HEK293 (cell line): ENCODE measurements at regions not wholly inside any gene's neighbourhood (a gene's known extent, or its start where the extent isn't known, plus 50 kb on each side); places are given as distances from the start of the nearest gene placed in this dataset.

ENCODE experiments used
- CTCF ChIA-PET: fragments of 350-600 bp; formaldehyde crosslinking; extraction: SDS; loops from one replicate; lab custom pipeline; 2021; ENCODE audit warnings: antibody characterized with exemption; lab: Yijun Ruan, JAX
- POLR2A ChIA-PET: fragments of 300-600 bp; formaldehyde crosslinking; extraction: SDS; loops from one replicate; lab custom pipeline; 2020; ENCODE audit warnings: antibody characterized with exemption, inconsistent platforms; lab: Yijun Ruan, JAX
- H3K27ac ChIP-seq: fragments of 200-500 bp; sonication (Bioruptor generic); 2 replicates; pipeline ENCODE4 v1.5.1; 2014; ENCODE audit warnings: low read depth, low read length, control low read depth, inconsistent platforms; ENCODE audit errors: extremely low read depth
- H3K36me3 ChIP-seq, 2 experiments: fragments of 200-500 bp in 1 of 2; sonication (Bioruptor generic) in 1 of 2; 1 replicate in 1 of 2; 2 replicates in 1 of 2; pipeline ENCODE4 v1.5.1; 2014 to 2017; ENCODE audit warnings: inconsistent platforms in 2 of 2, low read length in 2 of 2; ENCODE audit not compliant: control insufficient read depth in 2 of 2, insufficient read depth in 1 of 2
- H3K4me1 ChIP-seq: fragments of 200-500 bp; sonication (Bioruptor generic); 2 replicates; pipeline ENCODE4 v1.5.1; 2014; ENCODE audit warnings: mild to moderate bottlenecking, low read length, inconsistent platforms; ENCODE audit not compliant: control insufficient read depth, insufficient read depth
- H3K4me3 ChIP-seq: 2 replicates; pipeline ENCODE4 v1.5.1; 2011; ENCODE audit warnings: low read depth, mild to moderate bottlenecking, control low read depth, low read length, moderate library complexity
- H3K9me3 ChIP-seq: fragments of 200-500 bp; sonication (Bioruptor generic); 2 replicates; pipeline ENCODE4 v1.5.1; 2014; ENCODE audit warnings: low read depth, low read length, inconsistent platforms; ENCODE audit not compliant: control insufficient read depth, insufficient read depth
- GLIS1 ChIP-seq: fragments of 450-650 bp; formaldehyde crosslinking; IDR thresholded peaks from 2 replicates; pipeline ENCODE4 v1.5.1; 2016; ENCODE audit warnings: missing biosample characterization, missing genetic modification characterization
- GLIS2 ChIP-seq: fragments of 450-650 bp; formaldehyde crosslinking; IDR thresholded peaks from 2 replicates; pipeline ENCODE4 v1.5.1; 2016; ENCODE audit warnings: missing biosample characterization, missing genetic modification characterization
- HOXA7 ChIP-seq: sonication (generic); formaldehyde crosslinking; IDR thresholded peaks from 2 replicates; pipeline ENCODE4 v1.8.1; 2022; ENCODE audit warnings: missing genetic modification reagents, borderline replicate concordance
- SALL2 ChIP-seq: fragments of 450-650 bp; formaldehyde crosslinking; IDR thresholded peaks from 2 replicates; pipeline ENCODE4 v1.5.0; 2017; ENCODE audit warnings: missing biosample characterization, mild to moderate bottlenecking, missing genetic modification characterization, borderline replicate concordance
- WT1 ChIP-seq: fragments of 450-650 bp; formaldehyde crosslinking; IDR thresholded peaks from 2 replicates; pipeline ENCODE4 v1.5.1; 2016; ENCODE audit warnings: missing biosample characterization, missing genetic modification characterization
- ZBTB6 ChIP-seq: fragments of 450-650 bp; formaldehyde crosslinking; IDR thresholded peaks from 2 replicates; pipeline ENCODE4 v1.5.1; 2017; ENCODE audit warnings: missing biosample characterization, missing genetic modification characterization
- ZIC2 ChIP-seq: fragments of 450-650 bp; formaldehyde crosslinking; IDR thresholded peaks from 2 replicates; pipeline ENCODE4 v1.5.1; 2016; ENCODE audit warnings: missing biosample characterization, missing genetic modification characterization
- ZNF2 ChIP-seq: fragments of 450-650 bp; formaldehyde crosslinking; IDR thresholded peaks from 2 replicates; pipeline ENCODE4 v1.5.1; 2016; ENCODE audit warnings: missing biosample characterization, missing genetic modification characterization
- ZNF248 ChIP-seq: fragments of 450-650 bp; formaldehyde crosslinking; IDR thresholded peaks from 2 replicates; pipeline ENCODE4 v1.5.1; 2017; ENCODE audit warnings: missing biosample characterization, missing genetic modification characterization
- ZNF266 ChIP-seq: fragments of 450-650 bp; formaldehyde crosslinking; IDR thresholded peaks from 2 replicates; pipeline ENCODE4 v1.5.1; 2016; ENCODE audit warnings: missing biosample characterization, missing genetic modification characterization, low read depth
- ZNF292 ChIP-seq: fragments of 450-650 bp; formaldehyde crosslinking; IDR thresholded peaks from 2 replicates; pipeline ENCODE4 v1.5.1; 2016; ENCODE audit warnings: low read depth, missing biosample characterization, missing genetic modification characterization, borderline replicate concordance
- ZNF311 ChIP-seq: fragments of 450-650 bp; formaldehyde crosslinking; IDR thresholded peaks from 2 replicates; pipeline ENCODE4 v1.5.1; 2017; ENCODE audit warnings: missing biosample characterization, missing genetic modification characterization, borderline replicate concordance
- ZNF324 ChIP-seq: fragments of 450-650 bp; formaldehyde crosslinking; IDR thresholded peaks from 2 replicates; pipeline ENCODE4 v1.5.1; 2016; ENCODE audit warnings: missing biosample characterization, missing genetic modification characterization
- ZNF362 ChIP-seq: fragments of 450-650 bp; formaldehyde crosslinking; IDR thresholded peaks from 2 replicates; pipeline ENCODE4 v1.5.1; 2016; ENCODE audit warnings: missing biosample characterization, missing genetic modification characterization
- ZNF510 ChIP-seq: fragments of 450-650 bp; formaldehyde crosslinking; IDR thresholded peaks from 2 replicates; pipeline ENCODE4 v1.5.1; 2018; ENCODE audit warnings: mild to moderate bottlenecking, missing genetic modification characterization, missing biosample characterization; ENCODE audit not compliant: insufficient replicate concordance
- ZNF530 ChIP-seq: fragments of 450-650 bp; formaldehyde crosslinking; IDR thresholded peaks from 2 replicates; pipeline ENCODE4 v1.5.1; 2016; ENCODE audit warnings: low read depth, missing biosample characterization, missing genetic modification characterization
- ZNF600 ChIP-seq: fragments of 450-650 bp; formaldehyde crosslinking; IDR thresholded peaks from 2 replicates; pipeline ENCODE4 v1.5.1; 2016; ENCODE audit warnings: missing biosample characterization, missing genetic modification characterization
- TF ChIP-seq, protein P1 (sequence below): fragments of 450-650 bp; formaldehyde crosslinking; IDR thresholded peaks from 2 replicates; pipeline ENCODE4 v1.5.1; 2016; ENCODE audit warnings: missing biosample characterization, missing genetic modification characterization, low read depth
- TF ChIP-seq, protein P2 (sequence below): fragments of 450-650 bp; formaldehyde crosslinking; IDR thresholded peaks from 2 replicates; pipeline ENCODE4 v1.5.1; 2017; ENCODE audit warnings: missing biosample characterization, missing genetic modification characterization
- TF ChIP-seq, protein P3 (sequence below): fragments of 450-650 bp; formaldehyde crosslinking; IDR thresholded peaks from 2 replicates; pipeline ENCODE4 v1.5.1; 2016; ENCODE audit warnings: missing biosample characterization, missing genetic modification characterization, borderline replicate concordance

GRCh38 chr16:63978240-63978639, 1143.6 kb downstream of the CDH11 start (continued):
- TF ChIP-seq, protein P1, sequence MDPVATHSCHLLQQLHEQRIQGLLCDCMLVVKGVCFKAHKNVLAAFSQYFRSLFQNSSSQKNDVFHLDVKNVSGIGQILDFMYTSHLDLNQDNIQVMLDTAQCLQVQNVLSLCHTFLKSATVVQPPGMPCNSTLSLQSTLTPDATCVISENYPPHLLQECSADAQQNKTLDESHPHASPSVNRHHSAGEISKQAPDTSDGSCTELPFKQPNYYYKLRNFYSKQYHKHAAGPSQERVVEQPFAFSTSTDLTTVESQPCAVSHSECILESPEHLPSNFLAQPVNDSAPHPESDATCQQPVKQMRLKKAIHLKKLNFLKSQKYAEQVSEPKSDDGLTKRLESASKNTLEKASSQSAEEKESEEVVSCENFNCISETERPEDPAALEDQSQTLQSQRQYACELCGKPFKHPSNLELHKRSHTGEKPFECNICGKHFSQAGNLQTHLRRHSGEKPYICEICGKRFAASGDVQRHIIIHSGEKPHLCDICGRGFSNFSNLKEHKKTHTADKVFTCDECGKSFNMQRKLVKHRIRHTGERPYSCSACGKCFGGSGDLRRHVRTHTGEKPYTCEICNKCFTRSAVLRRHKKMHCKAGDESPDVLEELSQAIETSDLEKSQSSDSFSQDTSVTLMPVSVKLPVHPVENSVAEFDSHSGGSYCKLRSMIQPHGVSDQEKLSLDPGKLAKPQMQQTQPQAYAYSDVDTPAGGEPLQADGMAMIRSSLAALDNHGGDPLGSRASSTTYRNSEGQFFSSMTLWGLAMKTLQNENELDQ (tag by site-specific recombination) = no peak
- TF ChIP-seq ZNF292 (tag by site-specific recombination) (no peak), ZNF266 (tag by site-specific recombination) (no peak), ZNF510 (tag by site-specific recombination) (no peak), ZNF600 (no peak), ZNF530 (no peak)
- TF ChIP-seq, protein P2, sequence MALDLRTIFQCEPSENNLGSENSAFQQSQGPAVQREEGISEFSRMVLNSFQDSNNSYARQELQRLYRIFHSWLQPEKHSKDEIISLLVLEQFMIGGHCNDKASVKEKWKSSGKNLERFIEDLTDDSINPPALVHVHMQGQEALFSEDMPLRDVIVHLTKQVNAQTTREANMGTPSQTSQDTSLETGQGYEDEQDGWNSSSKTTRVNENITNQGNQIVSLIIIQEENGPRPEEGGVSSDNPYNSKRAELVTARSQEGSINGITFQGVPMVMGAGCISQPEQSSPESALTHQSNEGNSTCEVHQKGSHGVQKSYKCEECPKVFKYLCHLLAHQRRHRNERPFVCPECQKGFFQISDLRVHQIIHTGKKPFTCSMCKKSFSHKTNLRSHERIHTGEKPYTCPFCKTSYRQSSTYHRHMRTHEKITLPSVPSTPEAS (tag by site-specific recombination) = no peak

GRCh38 chr16:63976345-63976744, 1145.5 kb downstream of the CDH11 start:
- no peak overlapping the region for H3K4me3 ChIP-seq
- no peaks in the 10 kb centered on the region for H3K4me1 ChIP-seq
- TF ChIP-seq GLIS1 (tag by site-specific recombination) (no peak), HOXA7 (CRISPR knock-in tag) (no peak), ZNF248 (tag by site-specific recombination) (no peak)
- TF ChIP-seq, all 188 proteins: peak for 0
- Histone ChIP-seq H3K9me3 (no peaks in the 10 kb centered on the region), H3K27ac (no peak overlapping the region), H3K36me3 (no peaks in the 10 kb centered on the region)
- POLR2A ChIA-PET = no interaction called here
- CTCF ChIA-PET = interaction anchor here (0.6 kb wide), 1 partner anchor 74 kb away, joined by 3 read pairs; no protein-coding TSS in a partner anchor

DNA sequence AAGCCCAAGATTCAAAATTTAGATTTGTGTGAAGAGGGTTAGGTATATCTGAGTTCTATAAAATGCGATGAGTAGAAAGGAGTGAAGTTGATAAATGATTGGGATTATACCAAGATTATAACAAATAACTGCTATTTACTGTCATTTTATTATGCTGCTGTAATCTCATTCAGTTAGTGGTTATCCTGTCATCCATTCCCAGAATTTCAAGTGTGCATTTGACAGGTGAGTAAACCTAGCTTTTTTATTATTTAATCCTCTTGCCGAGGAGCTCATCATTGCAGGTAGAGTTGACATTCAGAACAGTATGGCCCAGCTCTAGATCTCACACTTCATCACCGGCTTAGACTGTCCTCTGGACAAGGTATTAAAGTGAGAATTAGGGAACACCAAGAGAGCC, 1146.2 kb downstream of the CDH11 start:
- ChIA-PET CTCF (no interaction called here), POLR2A (no interaction called here)
- TF ChIP-seq ZNF362 (tag by site-specific recombination) = no peak
- TF ChIP-seq SALL2 (tag by site-specific recombination) = no peak
- TF ChIP-seq ZIC2 (tag by site-specific recombination) = no peak
- no peak for TF ChIP-seq ZBTB6 (tag by site-specific recombination)
- TF ChIP-seq GLIS2 (tag by site-specific recombination) = no peak
- TF ChIP-seq WT1 (tag by site-specific recombination) = no peak
- TF ChIP-seq ZNF266 (tag by site-specific recombination) = no peak
- TF ChIP-seq ZNF311 (tag by site-specific recombination) = no peak
- TF ChIP-seq ZNF324 (tag by site-specific recombination) = no peak
- no peak for TF ChIP-seq ZNF248 (tag by site-specific recombination)
- TF ChIP-seq ZNF2 (tag by site-specific recombination) = no peak
- TF ChIP-seq, protein P3, sequence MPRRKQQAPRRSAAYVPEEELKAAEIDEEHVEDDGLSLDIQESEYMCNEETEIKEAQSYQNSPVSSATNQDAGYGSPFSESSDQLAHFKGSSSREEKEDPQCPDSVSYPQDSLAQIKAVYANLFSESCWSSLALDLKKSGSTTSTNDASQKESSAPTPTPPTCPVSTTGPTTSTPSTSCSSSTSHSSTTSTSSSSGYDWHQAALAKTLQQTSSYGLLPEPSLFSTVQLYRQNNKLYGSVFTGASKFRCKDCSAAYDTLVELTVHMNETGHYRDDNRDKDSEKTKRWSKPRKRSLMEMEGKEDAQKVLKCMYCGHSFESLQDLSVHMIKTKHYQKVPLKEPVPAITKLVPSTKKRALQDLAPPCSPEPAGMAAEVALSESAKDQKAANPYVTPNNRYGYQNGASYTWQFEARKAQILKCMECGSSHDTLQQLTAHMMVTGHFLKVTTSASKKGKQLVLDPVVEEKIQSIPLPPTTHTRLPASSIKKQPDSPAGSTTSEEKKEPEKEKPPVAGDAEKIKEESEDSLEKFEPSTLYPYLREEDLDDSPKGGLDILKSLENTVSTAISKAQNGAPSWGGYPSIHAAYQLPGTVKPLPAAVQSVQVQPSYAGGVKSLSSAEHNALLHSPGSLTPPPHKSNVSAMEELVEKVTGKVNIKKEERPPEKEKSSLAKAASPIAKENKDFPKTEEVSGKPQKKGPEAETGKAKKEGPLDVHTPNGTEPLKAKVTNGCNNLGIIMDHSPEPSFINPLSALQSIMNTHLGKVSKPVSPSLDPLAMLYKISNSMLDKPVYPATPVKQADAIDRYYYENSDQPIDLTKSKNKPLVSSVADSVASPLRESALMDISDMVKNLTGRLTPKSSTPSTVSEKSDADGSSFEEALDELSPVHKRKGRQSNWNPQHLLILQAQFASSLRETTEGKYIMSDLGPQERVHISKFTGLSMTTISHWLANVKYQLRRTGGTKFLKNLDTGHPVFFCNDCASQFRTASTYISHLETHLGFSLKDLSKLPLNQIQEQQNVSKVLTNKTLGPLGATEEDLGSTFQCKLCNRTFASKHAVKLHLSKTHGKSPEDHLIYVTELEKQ (tag by site-specific recombination) = no peak
- H3K27ac ChIP-seq = no peak overlapping the region
- H3K36me3 ChIP-seq = no peaks in the 10 kb centered on the region
- H3K4me3 ChIP-seq = no peak overlapping the region
- no peaks in the 10 kb centered on the region for H3K9me3 ChIP-seq
- H3K4me1 ChIP-seq = no peaks in the 10 kb centered on the region
